Renal pelvis (tissue), 1 donor: ENCODE measurements at regions not wholly inside any gene's neighbourhood (a gene's known extent, or its start where the extent isn't known, plus 50 kb on each side); places are given as distances from the start of the nearest gene placed in this dataset.

Experiments
- DNase-seq: peaks from one replicate; pipeline ENCODE4 v3.0.0-alpha.2; 2013

GRCh38 chr2:65532326-65532725, 99.9 kb upstream of the SPRED2 start:
- no peak for DNase-seq

DNA sequence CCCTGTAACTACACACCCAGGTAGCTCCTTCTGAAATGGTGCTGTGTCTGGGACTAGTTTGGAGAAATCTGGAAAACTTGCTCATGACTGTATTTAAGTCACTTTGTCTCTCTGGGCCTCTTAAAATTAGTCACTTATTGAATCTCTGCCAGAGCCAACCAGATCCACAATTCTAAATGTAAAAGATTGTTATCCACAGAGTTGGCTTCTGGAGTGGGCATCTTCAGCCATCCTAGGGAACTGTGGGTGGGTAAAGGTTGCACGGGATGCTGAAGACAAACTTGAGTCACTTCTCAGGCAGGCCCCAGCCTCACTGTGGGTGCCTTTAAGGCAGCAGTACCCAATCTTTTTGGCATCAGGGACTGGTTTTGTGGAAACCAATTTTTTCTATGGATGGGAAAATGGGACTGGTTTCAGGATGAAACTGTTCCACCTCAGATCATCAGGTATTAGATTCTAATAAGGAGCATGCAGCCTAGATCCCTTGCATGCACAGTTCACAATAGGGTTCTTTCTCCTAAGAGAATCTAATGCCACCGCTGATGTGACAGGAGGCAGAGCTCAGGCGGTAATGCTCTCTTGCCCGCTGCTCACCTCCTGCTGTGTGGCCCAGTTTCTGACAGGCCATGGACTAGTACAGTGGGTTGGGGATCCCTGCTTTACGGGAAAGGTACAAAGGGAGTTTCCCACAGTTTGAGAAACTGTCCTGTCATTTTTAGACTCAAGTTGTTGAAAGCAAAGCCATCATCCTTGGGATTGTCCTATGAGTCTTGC, 98.3 kb upstream of the SPRED2 start:
- DNase-seq, result no peak

GRCh38 chr2:65529419-65529818, 97.0 kb upstream of the SPRED2 start:
- no peak for DNase-seq

GRCh38 chr2:65528241-65528574, 95.8 kb upstream of the SPRED2 start:
- DNase-seq, result no peak

GRCh38 chr2:65527451-65528240, 95.2 kb upstream of the SPRED2 start:
- no peak for DNase-seq

- no peak for DNase-seq
These were observed 93.3 kb upstream of the SPRED2 start for GRCh38 chr2:65525616-65526231.

DNA sequence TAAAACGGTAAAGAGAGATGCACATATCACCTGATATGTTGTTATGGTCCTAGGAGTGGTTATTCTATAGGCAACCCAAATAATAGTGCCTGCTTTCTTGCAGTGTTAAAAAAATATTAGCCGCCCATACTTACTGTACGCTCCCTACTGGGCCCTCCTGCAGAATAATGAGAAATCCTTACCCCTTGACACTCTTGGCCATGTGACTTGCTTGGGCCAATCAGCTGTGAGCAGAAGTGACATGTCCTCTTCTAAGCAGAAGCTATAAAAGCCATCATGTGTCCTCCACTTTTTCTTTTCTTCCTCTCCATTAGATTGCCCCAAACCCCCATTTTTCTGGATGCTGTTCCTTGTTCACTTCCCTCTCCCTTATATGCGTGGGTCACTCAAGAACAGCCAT, 90.5 kb upstream of the SPRED2 start:
- no peak for DNase-seq

DNA sequence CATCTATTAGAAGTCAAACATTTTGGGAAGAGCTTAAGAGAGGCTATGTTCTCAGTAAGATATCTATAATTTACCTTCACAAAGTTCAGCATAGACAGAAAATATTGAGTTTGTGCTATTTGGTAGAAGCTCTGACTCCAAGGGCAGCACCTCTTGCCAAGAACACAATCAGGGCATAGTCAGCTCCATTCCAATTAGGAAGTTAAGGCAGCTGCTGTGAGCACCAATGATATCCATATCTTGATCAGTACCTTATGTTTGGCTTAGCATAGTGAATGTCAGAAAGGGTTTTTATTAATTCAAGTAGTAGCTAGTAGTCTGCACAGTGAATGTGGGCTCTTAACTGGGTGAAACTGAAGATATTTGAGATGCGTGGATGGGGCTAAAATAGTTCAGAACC, 86.4 kb upstream of the SPRED2 start:
- no peak for DNase-seq

GRCh38 chr2:65514555-65515195, 82.3 kb upstream of the SPRED2 start:
- no peak for DNase-seq

- DNase-seq, result no peak
These were observed 80.4 kb upstream of the SPRED2 start for GRCh38 chr2:65512783-65513182.

DNA sequence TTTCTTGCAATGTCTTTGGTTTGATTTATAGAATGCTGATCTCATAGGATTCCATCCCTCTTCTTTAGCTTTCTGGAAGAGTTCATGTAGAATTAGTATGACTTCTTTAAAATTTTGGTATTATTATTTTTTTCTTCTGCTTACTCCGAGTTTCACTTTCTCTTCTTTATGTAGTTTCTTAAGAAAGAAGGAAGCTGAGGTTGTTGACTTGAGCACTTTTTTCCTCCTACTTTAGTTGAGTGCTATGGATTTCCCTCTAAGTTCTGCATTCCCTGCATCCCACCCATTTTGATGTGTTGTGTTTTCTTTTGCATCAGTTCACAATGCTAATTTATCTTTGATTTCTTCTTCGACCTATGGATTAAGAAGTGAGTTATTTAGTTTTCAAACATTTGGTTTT, 78.9 kb upstream of the SPRED2 start:
- no peak for DNase-seq

DNA sequence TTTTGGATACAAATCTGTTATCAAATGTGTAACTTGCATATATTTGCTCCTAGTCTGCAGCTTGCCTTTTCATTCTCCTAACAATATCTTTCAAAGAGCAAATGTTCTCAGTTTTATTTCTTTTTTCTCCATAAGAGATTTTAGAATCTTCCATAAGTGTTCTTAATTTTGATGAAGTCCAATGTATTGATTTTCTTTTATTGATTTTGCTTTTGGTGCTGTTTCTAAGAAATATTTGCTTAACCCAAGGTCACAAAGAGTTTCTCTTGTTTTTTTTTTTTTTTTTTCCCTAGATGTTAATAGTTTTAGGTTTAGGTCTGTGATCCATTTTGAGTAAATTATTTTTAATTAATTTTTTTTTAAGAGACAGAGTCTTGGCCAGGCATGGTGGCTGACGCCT, 75.8 kb upstream of the SPRED2 start:
- DNase-seq, result no peak

- no peak for DNase-seq
These were observed 75.0 kb upstream of the SPRED2 start for GRCh38 chr2:65507102-65508069.

DNA sequence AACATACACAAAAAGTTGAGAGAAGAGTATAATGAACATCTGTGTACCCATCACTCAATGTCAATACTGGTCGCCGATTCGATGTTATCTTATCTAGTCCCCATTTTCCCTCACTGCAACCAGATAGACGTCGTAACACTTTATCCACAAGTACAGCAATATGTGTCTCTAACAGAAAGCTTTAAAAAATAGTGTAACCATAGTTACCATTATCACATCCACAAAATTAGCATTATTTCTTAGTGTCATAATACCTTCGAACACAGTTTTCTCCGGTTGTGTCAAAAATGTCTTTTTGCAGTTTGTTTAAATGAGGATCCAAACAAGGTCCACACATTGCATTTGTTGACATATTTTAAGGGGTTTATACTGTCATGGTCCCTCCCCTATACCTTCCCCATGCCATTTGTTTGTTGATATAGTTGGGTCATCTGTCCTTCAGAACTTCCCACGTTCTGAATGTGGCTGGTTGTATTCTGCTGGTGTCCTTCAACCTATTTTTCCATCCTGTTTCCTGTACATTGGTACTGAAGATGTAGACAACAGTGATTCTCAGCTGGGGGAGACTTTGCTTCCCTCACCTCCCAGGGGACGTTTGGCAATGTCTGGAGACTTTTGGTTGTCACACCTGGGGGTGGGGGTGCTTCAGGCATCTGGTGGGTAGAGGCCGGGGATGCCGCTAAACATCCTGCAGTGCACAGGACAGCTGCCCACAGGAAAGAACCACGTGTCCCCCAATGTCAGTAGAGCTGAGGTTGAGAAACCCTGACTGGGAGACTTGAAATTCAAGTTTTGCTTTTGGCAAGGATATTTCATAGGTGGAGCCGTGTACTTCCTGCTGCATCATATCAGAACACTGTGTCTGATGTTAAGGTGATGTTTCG, 72.7 kb upstream of the SPRED2 start:
- no peak for DNase-seq

DNA sequence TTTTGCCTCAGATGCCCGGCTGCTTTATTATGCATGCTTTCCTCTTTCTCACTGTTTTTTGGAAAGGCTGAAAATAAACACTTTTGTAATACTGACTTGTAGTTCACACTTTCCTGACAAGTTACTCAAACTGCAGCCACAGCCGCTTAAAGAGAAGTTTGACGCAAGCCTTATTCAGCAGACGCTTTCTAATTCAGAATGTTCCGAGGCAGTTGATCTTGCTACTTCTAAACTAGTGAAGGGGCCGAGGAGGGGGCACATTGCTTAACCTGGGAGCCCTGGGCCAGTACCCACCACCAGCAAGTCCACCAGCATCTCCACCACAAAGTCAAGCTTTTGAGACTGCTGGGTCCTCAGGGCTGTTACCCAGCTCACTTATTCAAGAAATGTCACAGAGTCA, 71.8 kb upstream of the SPRED2 start:
- DNase-seq, result no peak

GRCh38 chr2:65503746-65504145, 71.3 kb upstream of the SPRED2 start:
- DNase-seq, result no peak

DNA sequence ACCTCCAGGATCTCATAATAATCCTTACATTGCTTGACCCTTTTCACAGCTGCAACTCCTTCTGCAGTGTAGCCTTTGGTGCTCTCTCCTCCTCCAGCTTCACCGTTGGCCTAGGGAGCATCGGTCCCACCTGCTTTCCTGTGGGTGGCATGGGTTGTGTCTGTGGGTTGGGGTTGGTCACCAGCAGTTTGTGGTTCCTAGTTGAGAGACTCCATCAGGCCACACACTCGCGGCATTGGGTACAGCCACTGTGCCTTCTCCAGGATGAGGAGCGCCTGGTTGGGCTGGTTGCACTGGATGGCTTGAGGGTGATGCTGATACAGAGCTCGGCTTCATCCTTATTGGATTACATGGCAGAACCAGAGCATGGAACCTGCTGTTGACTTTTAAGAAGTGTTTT, 69.4 kb upstream of the SPRED2 start:
- no peak for DNase-seq

DNA sequence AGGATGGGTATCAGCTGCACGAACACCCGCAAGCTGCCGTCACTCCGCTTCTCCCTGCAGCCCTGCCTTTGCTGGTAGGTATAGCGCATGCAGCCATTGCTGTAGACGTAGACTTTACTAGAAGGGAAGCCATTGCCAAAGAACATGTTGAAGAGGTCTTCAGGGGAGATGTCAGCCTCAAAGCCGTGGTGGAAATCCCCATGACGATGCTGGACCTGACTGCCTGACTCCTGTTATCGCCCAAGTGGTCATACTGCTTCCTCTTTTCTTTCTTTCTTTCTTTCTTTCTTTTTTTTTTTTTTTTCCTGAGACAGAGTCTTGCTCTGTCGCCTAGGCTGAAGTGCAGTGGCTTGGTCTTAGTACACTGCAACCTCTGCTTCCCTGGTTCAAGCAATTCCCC, 68.7 kb upstream of the SPRED2 start:
- DNase-seq, result no peak

GRCh38 chr2:65500310-65501040, 68.1 kb upstream of the SPRED2 start:
- DNase-seq, result no peak

DNA sequence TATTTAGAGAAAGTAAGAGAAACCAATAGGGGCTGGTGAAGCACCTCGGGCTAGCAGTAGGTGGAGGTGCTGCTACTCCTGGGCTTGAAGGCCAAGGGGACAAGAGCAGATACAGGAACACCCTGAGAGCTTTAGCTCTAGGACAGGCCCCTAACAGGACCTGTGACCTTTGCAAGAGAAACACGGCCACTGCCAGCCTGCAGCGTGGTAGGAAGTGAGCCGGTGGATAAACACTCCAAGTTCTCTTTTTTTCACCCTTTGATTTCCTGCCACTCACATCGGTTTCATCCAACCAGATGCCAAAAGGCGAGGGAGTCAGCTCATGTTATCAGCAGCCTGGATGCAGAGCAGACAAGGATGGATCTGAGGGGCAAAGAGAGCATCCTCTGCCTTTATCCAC, 66.8 kb upstream of the SPRED2 start:
- no peak for DNase-seq
